A549 (cell line): ENCODE measurements at regions not wholly inside any gene's neighbourhood (a gene's known extent, or its start where the extent isn't known, plus 50 kb on each side); places are given as distances from the start of the nearest gene placed in this dataset.

Experiments
- CTCF ChIP-seq: fragments of >200 bp; sonication (Bioruptor Twin); formaldehyde crosslinking; IDR thresholded peaks from 3 replicates; pipeline ENCODE4 v1.5.1; 2016
- MAZ ChIP-seq: fragments of 150-350 bp; IDR thresholded peaks from 2 replicates; pipeline ENCODE4 v1.6.1; 2014; ENCODE audit warnings: antibody characterized with exemption, low read depth, low read length, borderline replicate concordance
- POLR2A ChIP-seq: IDR thresholded peaks from 2 replicates; pipeline ENCODE4 v1.6.1; 2012; ENCODE audit warnings: mild to moderate bottlenecking, low read length
- REST ChIP-seq: fragments of 200-600 bp; sonication (generic); IDR thresholded peaks from 2 replicates; pipeline ENCODE4 v1.6.1; 2016; ENCODE audit warnings: antibody characterized with exemption, mild to moderate bottlenecking, moderate library complexity
- TF ChIP-seq, protein P1 (sequence below): IDR thresholded peaks from 2 replicates; pipeline ENCODE4 v1.6.1; 2012
- TF ChIP-seq, protein P2 (sequence below): fragments of 250-450 bp; sonication (Bioruptor Pico); IDR thresholded peaks from 2 replicates; pipeline ENCODE4 v1.5.0; 2021; ENCODE audit warnings: mild to moderate bottlenecking, moderate library complexity, borderline replicate concordance

DNA sequence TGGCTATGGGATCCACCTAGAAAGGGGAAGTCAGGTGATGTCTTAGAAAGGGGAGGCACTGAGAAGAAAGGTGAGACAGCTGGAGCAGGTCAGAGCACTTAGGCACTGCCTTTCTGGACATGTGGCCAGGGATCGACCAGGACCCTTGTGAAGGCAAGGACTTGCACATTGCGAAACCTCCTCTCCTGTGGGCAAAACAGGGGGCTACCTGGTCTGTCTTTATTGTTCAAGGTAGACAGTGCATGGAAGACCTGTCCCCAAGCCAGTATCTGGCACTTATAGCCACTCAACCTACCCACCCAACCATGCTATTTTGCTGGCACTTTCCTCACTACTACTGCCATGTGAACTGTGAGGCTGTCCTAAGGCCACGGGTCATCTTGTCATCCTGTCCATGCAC is 67.2 kb downstream of the NAV1 start:
- no peak for TF ChIP-seq CTCF
- TF ChIP-seq POLR2A = no peak
- TF ChIP-seq, protein P1, sequence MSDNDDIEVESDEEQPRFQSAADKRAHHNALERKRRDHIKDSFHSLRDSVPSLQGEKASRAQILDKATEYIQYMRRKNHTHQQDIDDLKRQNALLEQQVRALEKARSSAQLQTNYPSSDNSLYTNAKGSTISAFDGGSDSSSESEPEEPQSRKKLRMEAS = no peak
- TF ChIP-seq REST = no peak
- TF ChIP-seq, protein P2, sequence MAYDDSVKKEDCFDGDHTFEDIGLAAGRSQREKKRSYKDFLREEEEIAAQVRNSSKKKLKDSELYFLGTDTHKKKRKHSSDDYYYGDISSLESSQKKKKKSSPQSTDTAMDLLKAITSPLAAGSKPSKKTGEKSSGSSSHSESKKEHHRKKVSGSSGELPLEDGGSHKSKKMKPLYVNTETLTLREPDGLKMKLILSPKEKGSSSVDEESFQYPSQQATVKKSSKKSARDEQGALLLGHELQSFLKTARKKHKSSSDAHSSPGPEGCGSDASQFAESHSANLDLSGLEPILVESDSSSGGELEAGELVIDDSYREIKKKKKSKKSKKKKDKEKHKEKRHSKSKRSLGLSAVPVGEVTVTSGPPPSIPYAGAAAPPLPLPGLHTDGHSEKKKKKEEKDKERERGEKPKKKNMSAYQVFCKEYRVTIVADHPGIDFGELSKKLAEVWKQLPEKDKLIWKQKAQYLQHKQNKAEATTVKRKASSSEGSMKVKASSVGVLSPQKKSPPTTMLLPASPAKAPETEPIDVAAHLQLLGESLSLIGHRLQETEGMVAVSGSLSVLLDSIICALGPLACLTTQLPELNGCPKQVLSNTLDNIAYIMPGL (CRISPR knock-in tag) = no peak
- no peak for TF ChIP-seq MAZ
